Tibial artery (tissue), 4 donors: ENCODE measurements at regions not wholly inside any gene's neighbourhood (a gene's known extent, or its start where the extent isn't known, plus 50 kb on each side); places are given as distances from the start of the nearest gene placed in this dataset.

Source experiments
- DNase-seq, 2 donors: peaks; one replicate each; pipeline ENCODE4 v3.0.0-alpha.2; 2019
- H3K27ac ChIP-seq, 2 donors: fragments of 200-600 bp; sonication (generic) in 1 of 2; 1 replicate in 1 of 2; 2 replicates in 1 of 2; pipeline ENCODE4 v1.5.1; 2018 to 2019; ENCODE audit warnings: mild to moderate bottlenecking in 1 of 2
- H3K27me3 ChIP-seq, 2 donors: fragments of 200-600 bp; sonication (generic) in 1 of 2; one replicate each; pipeline versions ENCODE4 v1.5.1 to v1.6.0; 2016 to 2019
- H3K36me3 ChIP-seq, 3 donors: fragments of 200-600 bp; sonication (generic) in 2 of 3; one replicate each; pipeline ENCODE4 v1.5.1; 2016 to 2019; ENCODE audit warnings: mild to moderate bottlenecking in 2 of 3
- H3K4me1 ChIP-seq, 4 donors: fragments of 200-600 bp; sonication (generic) in 2 of 4; 1 replicate in 3 of 4; 2 replicates in 1 of 4; pipeline ENCODE4 v1.5.1; 2016 to 2019
- H3K4me3 ChIP-seq, 2 donors: fragments of 200-600 bp; sonication (generic) in 1 of 2; 1 replicate in 1 of 2; 2 replicates in 1 of 2; pipeline ENCODE4 v1.5.1; 2018 to 2019; ENCODE audit warnings: mild to moderate bottlenecking in 2 of 2
- H3K9me3 ChIP-seq, 3 donors: fragments of 200-600 bp; sonication (generic) in 1 of 3; one replicate each; pipeline ENCODE4 v1.5.1; 2016 to 2019
- CTCF ChIP-seq, 2 experiments: fragments of 200-600 bp in 1 of 2; fragments of 450-650 bp in 1 of 2; IDR thresholded peaks; one replicate each; pipeline ENCODE4 v1.5.1; 2017 to 2019; ENCODE audit warnings: antibody characterized with exemption in 2 of 2, mild to moderate bottlenecking in 1 of 2, moderate library complexity in 1 of 2
- intact Hi-C: fragments of 100-400 bp; cut with DNase I; formaldehyde crosslinking; loops from one replicate; pipeline ENCODE4 v1.15.0; 2023; ENCODE audit warnings: low total_unique reads

DNA sequence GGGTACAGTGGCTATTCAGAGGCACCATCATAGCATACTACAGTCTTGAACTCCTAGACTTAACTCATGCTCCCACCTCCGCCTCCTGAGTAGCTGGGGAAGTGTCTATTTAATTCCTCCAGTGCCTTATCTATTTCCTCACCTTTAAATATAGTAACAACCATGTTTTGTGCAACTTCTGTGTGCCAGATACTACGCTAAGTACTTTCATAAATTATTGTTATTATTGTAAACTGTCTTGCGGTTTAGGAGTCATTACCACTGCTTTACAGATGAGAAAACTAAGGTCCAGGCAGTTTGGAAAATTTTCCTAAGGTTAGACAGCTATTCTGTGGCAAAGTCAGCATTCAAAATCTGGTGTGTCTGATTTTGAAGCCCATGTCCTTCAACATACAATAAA lies 359.1 kb upstream of the XYLT1 start:
- Histone ChIP-seq H3K36me3 (no peaks in the 10 kb centered on the region), H3K4me1 (peaks cover 0 to 5% (median 0%) of the 10 kb centered on the region in 4 donors), H3K27ac (no peak overlapping the region), H3K4me3 (no peak overlapping the region), H3K27me3 (no peaks in the 10 kb centered on the region), H3K9me3 (no peaks in the 10 kb centered on the region)
- TF ChIP-seq CTCF (IDR thresholded peaks at IDR 0.05): no peak
- intact Hi-C loops: no loop called here
- no peak for DNase-seq

DNA sequence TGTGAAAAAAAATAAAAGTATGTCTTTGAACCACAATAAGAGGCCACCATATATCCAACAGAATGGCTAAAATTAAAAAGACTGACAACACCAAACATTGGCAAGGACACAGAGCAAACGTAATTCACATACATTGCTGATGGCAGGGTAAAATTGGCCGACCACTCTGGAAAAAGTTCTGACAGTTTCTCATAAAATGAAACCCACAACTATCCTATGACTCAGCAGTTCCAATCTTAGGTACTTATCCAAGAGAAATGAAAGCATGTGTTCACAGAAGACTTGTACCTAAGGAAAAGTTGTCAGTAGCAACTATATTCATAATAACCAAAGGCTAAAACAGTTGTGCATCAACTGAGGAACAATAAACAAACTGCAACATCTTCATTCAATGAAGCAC lies 357.3 kb upstream of the XYLT1 start:
- TF ChIP-seq CTCF (IDR thresholded peaks at IDR 0.05): no peak

DNA sequence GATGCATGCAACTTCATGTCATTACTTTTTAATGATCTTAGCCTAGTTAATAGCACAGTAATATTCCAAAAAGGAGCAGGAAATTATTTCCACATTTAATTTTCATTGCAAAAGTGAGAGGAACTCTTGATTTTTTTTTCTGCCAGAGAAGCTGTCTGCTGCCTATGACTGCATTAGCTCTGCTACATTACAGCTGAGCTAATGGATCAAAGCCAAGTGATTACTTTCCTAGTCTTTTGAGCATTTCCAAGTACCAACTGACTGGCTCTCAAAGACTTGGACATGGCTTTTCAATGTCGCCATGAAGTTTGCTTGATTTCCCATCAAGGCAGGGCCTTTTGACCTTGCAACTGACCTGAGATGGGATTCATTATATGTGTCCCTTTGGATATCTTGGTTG lies 356.6 kb upstream of the XYLT1 start:
- intact Hi-C loops: no loop called here
- no peak overlapping the region for H3K27ac ChIP-seq
- H3K4me1 ChIP-seq: peaks cover 0 to 5% (median 0%) of the 10 kb centered on the region in 4 donors
- no peaks in the 10 kb centered on the region for H3K9me3 ChIP-seq
- no peak for TF ChIP-seq CTCF (IDR thresholded peaks at IDR 0.05)
- no peak for DNase-seq
- no peaks in the 10 kb centered on the region for H3K27me3 ChIP-seq
- H3K36me3 ChIP-seq: no peaks in the 10 kb centered on the region
- no peak overlapping the region for H3K4me3 ChIP-seq

More for the DNA sequence above, 357.3 kb upstream of the XYLT1 start:
- no peaks in the 10 kb centered on the region for H3K27me3 ChIP-seq
- peaks cover 0 to 5% (median 0%) of the 10 kb centered on the region in 4 donors for H3K4me1 ChIP-seq
- H3K4me3 ChIP-seq: no peak overlapping the region
- DNase-seq: no peak
- H3K36me3 ChIP-seq: no peaks in the 10 kb centered on the region
- no peaks in the 10 kb centered on the region for H3K9me3 ChIP-seq
- intact Hi-C loops: no loop called here
- no peak overlapping the region for H3K27ac ChIP-seq

DNA sequence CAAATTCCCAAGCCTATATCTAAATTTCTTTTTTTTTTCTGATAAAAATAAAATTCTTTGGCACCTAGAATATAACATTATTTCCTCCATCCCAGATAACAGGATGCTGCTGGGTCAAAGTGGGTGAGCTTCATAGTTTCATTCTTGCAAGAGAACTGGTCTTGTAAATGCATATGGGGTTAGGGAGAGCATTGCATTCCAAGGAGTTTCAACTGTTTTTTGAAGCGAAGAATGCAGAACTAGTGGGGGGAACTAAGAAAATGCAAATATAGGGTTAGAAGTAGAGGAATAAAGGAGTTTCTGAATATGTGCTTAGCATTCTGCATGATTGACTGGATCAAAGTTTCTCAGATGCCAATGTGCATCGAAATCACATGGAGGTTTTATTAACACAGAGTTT lies 347.2 kb upstream of the XYLT1 start:
- no peak for TF ChIP-seq CTCF (IDR thresholded peaks at IDR 0.05)
- Histone ChIP-seq H3K4me3 (no peak overlapping the region), H3K27me3 (no peaks in the 10 kb centered on the region), H3K36me3 (no peaks in the 10 kb centered on the region), H3K9me3 (no peaks in the 10 kb centered on the region), H3K27ac (no peak overlapping the region), H3K4me1 (no peaks in the 10 kb centered on the region)
- no peak for DNase-seq
- intact Hi-C loops: no loop called here

DNA sequence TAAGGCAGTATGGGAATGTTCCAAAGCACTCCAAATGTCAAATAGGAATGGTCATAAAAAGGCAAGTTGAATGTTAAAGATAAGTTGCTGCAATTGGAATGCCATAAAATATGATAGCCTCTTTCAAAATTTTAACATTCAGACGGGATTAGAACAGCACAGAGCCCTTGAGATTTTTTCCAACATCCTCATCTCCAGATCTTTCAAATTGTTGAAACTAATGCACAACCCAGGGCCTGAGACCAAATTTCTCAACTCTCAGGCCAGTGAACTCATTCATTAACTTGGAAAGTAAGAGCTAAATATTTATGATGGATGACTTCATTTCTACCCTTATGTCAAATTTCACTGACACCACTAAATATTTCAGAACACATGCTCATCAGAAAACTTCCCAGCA lies 346.5 kb upstream of the XYLT1 start:
- Histone ChIP-seq H3K4me3 (no peak overlapping the region), H3K9me3 (no peaks in the 10 kb centered on the region), H3K4me1 (no peaks in the 10 kb centered on the region), H3K36me3 (no peaks in the 10 kb centered on the region), H3K27ac (no peak overlapping the region), H3K27me3 (no peaks in the 10 kb centered on the region)
- intact Hi-C loops: no loop called here
- no peak for DNase-seq
- TF ChIP-seq CTCF (IDR thresholded peaks at IDR 0.05): no peak

GRCh38 chr16:17812771-17813170 lies 342.0 kb upstream of the XYLT1 start:
- intact Hi-C loops: loop anchor here (5.0 kb wide), 1 partner anchor 1010 kb away; no protein-coding TSS in a partner anchor
- no peak for TF ChIP-seq CTCF (IDR thresholded peaks at IDR 0.05)
- Histone ChIP-seq H3K4me3 (no peak overlapping the region), H3K27me3 (no peaks in the 10 kb centered on the region), H3K4me1 (no peaks in the 10 kb centered on the region), H3K27ac (no peak overlapping the region), H3K36me3 (no peaks in the 10 kb centered on the region), H3K9me3 (no peaks in the 10 kb centered on the region)
- no peak for DNase-seq
